Adrenal gland (tissue), 9 donors: ENCODE measurements at regions not wholly inside any gene's neighbourhood (a gene's known extent, or its start where the extent isn't known, plus 50 kb on each side); places are given as distances from the start of the nearest gene placed in this dataset.

Experiments used
- DNase-seq, 7 donors: peaks; one replicate each; pipeline ENCODE4 v3.0.0-alpha.2; 2019 to 2020
- H3K27ac ChIP-seq, 5 donors: fragments of 200-600 bp; sonication (generic) in 4 of 5; 1 replicate in 3 of 5; 2 replicates in 2 of 5; pipeline versions ENCODE4 v1.5.1 to v1.8.0; 2016 to 2020; ENCODE audit warnings: mild to moderate bottlenecking in 1 of 5
- H3K27me3 ChIP-seq: fragments of 200-600 bp; 2 replicates; pipeline ENCODE4 v1.8.0; 2021
- H3K36me3 ChIP-seq, 2 donors: fragments of 200-600 bp; replicated peaks in 1 of 2; 1 replicate in 1 of 2; 2 replicates in 1 of 2; pipeline versions ENCODE4 v1.5.1 to v1.8.0; 2018 to 2022
- H3K4me1 ChIP-seq, 2 donors: fragments of 200-600 bp; replicated peaks in 1 of 2; 1 replicate in 1 of 2; 2 replicates in 1 of 2; pipeline versions ENCODE4 v1.5.1 to v1.8.0; 2018 to 2021
- H3K4me3 ChIP-seq, 4 donors: fragments of 200-600 bp; sonication (generic) in 3 of 4; one replicate each; pipeline ENCODE4 v1.5.1; 2016 to 2018
- H3K9me3 ChIP-seq, 3 donors: fragments of 200-600 bp; sonication (generic) in 1 of 3; replicated peaks in 1 of 3; 1 replicate in 2 of 3; 2 replicates in 1 of 3; pipeline versions ENCODE4 v1.5.1 to v1.8.0; 2016 to 2021
- POLR2A ChIP-seq, 2 donors: fragments of 450-650 bp; IDR thresholded peaks; one replicate each; pipeline ENCODE4 v1.6.1; 2017; ENCODE audit warnings: antibody characterized with exemption in 2 of 2, mild to moderate bottlenecking in 2 of 2, moderate library complexity in 1 of 2
- WGBS, 4 donors: extraction: QIAGEN DNeasy Blood & Tissue Kit in 2 of 4; methylation state at CpG; one replicate each; pipeline versions ENCODE4 v1.1.5 to v1.1.7; 2013 to 2017; 5-methylcytosine and 5-hydroxymethylcytosine counted together
- intact Hi-C, 2 donors: fragments of 100-400 bp; cut with DNase I; formaldehyde crosslinking; loops; one replicate each; pipeline versions ENCODE4 v1.14.1 to v1.15.0; 2022 to 2023
- TF ChIP-seq, protein P1 (sequence below), 6 experiments: fragments of 450-650 bp in 4 of 6; fragments of 200-600 bp in 2 of 6; sonication (generic) in 1 of 6; IDR thresholded peaks; 1 replicate in 5 of 6; 2 replicates in 1 of 6; pipeline versions ENCODE4 v1.5.1 to v1.8.0; 2016 to 2021; ENCODE audit warnings: antibody characterized with exemption in 6 of 6, mild to moderate bottlenecking in 2 of 6, moderate library complexity in 1 of 6
- donor health status: healthy with polysubstance abuse.
- donor health status: Bipolar disorder and iron deficiency.
- donor health status: DM: yes; HTN: yes; CAD: no.
- donor health status: DM: no; HTN: no; CAD: no.
- donor health status: DM: no; HTN: no; CAD: no.

DNA sequence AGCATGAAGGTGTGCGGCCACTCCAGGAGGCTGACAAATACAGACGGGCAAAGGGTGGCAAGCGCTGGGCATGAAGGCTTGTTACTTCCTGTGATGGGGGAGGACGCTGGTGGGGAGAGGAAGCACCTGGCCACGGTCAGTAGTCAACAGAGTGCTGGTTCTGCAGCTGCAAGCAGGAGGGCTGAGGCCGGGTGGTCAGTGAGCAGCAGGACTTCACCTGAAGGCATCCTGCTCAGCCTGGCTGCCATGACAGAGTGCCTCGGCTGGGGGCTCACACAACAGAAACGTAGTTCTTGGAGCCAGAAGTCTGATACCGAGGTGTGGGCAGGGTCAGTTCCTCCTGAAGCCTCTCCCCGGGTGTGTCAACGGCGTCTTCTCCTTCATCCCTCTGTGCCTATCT is 118.6 kb upstream of the IRX4 start:
- DNase-seq = no peak
- H3K9me3 ChIP-seq = no peaks in the 10 kb centered on the region
- no peak overlapping the region for H3K4me3 ChIP-seq
- TF ChIP-seq, protein P1, sequence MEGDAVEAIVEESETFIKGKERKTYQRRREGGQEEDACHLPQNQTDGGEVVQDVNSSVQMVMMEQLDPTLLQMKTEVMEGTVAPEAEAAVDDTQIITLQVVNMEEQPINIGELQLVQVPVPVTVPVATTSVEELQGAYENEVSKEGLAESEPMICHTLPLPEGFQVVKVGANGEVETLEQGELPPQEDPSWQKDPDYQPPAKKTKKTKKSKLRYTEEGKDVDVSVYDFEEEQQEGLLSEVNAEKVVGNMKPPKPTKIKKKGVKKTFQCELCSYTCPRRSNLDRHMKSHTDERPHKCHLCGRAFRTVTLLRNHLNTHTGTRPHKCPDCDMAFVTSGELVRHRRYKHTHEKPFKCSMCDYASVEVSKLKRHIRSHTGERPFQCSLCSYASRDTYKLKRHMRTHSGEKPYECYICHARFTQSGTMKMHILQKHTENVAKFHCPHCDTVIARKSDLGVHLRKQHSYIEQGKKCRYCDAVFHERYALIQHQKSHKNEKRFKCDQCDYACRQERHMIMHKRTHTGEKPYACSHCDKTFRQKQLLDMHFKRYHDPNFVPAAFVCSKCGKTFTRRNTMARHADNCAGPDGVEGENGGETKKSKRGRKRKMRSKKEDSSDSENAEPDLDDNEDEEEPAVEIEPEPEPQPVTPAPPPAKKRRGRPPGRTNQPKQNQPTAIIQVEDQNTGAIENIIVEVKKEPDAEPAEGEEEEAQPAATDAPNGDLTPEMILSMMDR (IDR thresholded peaks at IDR 0.05) = no peak
- no peak for TF ChIP-seq POLR2A (IDR thresholded peaks at IDR 0.05)
- no peaks in the 10 kb centered on the region for H3K4me1 ChIP-seq
- no peaks in the 10 kb centered on the region for H3K27me3 ChIP-seq
- WGBS, 4 donors = 57 to 74% (median 71%) methylated on average over 8 to 12 of the region's 12 CpGs
- no peak overlapping the region for H3K27ac ChIP-seq
- H3K36me3 ChIP-seq = no peaks in the 10 kb centered on the region
- intact Hi-C loops = no loop called here

DNA sequence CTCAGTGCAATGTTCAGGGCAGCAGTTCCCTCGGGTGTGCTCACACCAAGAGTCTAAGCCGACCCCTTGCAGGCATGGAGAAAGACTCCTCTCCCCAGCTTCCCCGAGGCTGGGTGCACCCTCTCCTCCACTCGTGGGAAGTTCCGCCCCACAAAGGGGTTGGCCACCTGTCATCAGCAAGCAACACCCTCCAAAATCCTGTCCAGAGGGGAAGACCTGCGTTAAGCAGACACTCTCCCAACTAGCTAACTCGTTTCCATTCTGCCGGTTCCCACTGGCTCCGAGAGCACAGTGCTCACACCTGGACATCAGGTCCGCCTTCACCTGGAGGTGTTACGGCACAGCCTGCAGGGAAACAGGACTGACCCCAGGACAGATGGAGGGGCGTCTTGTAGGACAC is 117.9 kb upstream of the IRX4 start:
- no peak overlapping the region for H3K27ac ChIP-seq
- H3K4me1 ChIP-seq = no peaks in the 10 kb centered on the region
- DNase-seq = no peak
- 67 to 80% (median 70%) methylated on average over 10 to 12 of the region's 12 CpGs; no CpG with 5 or more reads in 1 of the 4 donors for WGBS, 4 donors
- H3K4me3 ChIP-seq = no peak overlapping the region
- H3K9me3 ChIP-seq = no peaks in the 10 kb centered on the region
- TF ChIP-seq, protein P1 (IDR thresholded peaks at IDR 0.05) = no peak
- TF ChIP-seq POLR2A (IDR thresholded peaks at IDR 0.05) = no peak
- intact Hi-C loops = no loop called here
- H3K27me3 ChIP-seq = no peaks in the 10 kb centered on the region
- no peaks in the 10 kb centered on the region for H3K36me3 ChIP-seq

DNA sequence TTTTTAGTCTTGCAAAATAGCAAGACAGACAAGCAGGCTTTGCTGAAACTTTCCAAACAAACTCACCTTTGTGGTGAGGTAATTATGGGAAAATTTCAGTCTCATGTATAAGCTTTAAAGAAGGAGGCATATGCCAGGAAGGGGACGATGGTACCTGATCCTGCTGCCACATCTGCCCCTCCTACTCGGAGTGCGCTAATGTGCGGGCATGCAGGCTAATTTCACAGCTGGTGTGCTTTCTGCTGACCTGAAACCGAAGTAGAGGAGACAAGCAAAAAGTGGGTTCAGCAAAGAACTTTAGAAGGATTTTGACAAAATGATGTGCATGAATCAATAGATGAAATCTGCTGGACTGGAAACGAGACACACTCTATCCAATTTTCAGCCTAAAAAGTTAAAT is 117.1 kb upstream of the IRX4 start:
- Histone ChIP-seq H3K27ac (no peak overlapping the region), H3K27me3 (no peaks in the 10 kb centered on the region), H3K36me3 (no peaks in the 10 kb centered on the region), H3K4me3 (no peak overlapping the region), H3K9me3 (no peaks in the 10 kb centered on the region), H3K4me1 (no peaks in the 10 kb centered on the region)
- WGBS, 4 donors = 65 to 69% (median 68%) methylated on average over 6 of the region's 6 CpGs
- DNase-seq = no peak
- intact Hi-C loops = no loop called here
- TF ChIP-seq, protein P1 (IDR thresholded peaks at IDR 0.05) = no peak
- TF ChIP-seq POLR2A (IDR thresholded peaks at IDR 0.05) = no peak

DNA sequence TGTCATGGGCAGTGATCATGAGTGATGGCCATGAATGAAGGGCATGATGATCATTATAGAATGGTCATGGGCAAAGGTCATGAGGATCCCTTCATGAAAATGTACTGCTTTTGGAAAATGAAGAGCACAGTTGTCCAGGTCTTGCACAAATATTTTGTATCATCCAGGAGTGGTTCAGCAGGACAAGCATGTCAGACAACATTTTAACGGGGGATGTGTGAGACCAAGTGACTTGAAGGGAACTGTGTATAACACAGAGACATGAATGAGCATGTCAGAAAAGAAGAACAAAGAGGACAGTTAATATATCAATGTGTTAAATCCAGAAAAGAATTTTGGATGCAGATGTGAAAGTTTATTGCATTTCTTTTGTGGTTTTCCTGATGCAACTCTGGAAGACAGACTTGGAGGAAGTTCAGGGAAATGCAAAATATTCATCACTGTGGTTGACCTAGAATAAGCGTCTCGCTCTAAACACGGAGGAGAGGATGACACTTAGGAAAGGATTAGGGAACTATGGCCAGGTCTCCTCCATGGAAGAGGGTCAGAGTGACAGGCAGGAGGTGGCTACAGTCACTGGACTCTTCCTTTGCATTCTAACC is 116.1 kb upstream of the IRX4 start:
- whole genome bisulfite sequencing, 4 donors = 68 to 82% (median 77%) methylated on average over 4 of the region's 4 CpGs
- no peak for DNase-seq
- Histone ChIP-seq H3K9me3 (no peaks in the 10 kb centered on the region), H3K4me3 (no peak overlapping the region), H3K27me3 (no peaks in the 10 kb centered on the region), H3K27ac (no peak overlapping the region), H3K36me3 (no peaks in the 10 kb centered on the region), H3K4me1 (no peaks in the 10 kb centered on the region)
- intact Hi-C loops = no loop called here
- TF ChIP-seq POLR2A (IDR thresholded peaks at IDR 0.05) = no peak
- TF ChIP-seq, protein P1 (IDR thresholded peaks at IDR 0.05) = no peak
